KBM-7 (cell line): ENCODE measurements at regions not wholly inside any gene's neighbourhood (a gene's known extent, or its start where the extent isn't known, plus 50 kb on each side); places are given as distances from the start of the nearest gene placed in this dataset.

Source experiments
- DNase-seq: peaks from one replicate; pipeline ENCODE4 v3.0.0-alpha.2; 2015
- in situ Hi-C: fragments of 300-500 bp; cut with MboI; formaldehyde crosslinking; loops from 2 replicates; pipeline ENCODE4 v1.14.3; 2020; ENCODE audit warnings: low sequenced_read_pairs, low pct_unique_long_range_greater_than_20kb, mixed read lengths

- DNase-seq: no peak
- in situ Hi-C loops: no loop called here
Measured at GRCh38 chr3:22490747-22491146, 712.4 kb upstream of the UBE2E2 start.

- no peak for DNase-seq
- in situ Hi-C loops: no loop called here
Measured at GRCh38 chr3:22491344-22491743, 711.8 kb upstream of the UBE2E2 start.

GRCh38 chr3:22492342-22492741 is 710.8 kb upstream of the UBE2E2 start:
- in situ Hi-C loops: no loop called here
- no peak for DNase-seq

- in situ Hi-C loops: no loop called here
- DNase-seq: no peak
Measured at GRCh38 chr3:22495241-22495640, 707.9 kb upstream of the UBE2E2 start.

GRCh38 chr3:22495791-22496190 is 707.3 kb upstream of the UBE2E2 start:
- in situ Hi-C loops: no loop called here

GRCh38 chr3:22496641-22497040 is 706.5 kb upstream of the UBE2E2 start:
- in situ Hi-C loops: no loop called here
- no peak for DNase-seq

More at GRCh38 chr3:22495791-22496190, 707.3 kb upstream of the UBE2E2 start:
- no peak for DNase-seq

GRCh38 chr3:22506871-22507270 is 696.3 kb upstream of the UBE2E2 start:
- in situ Hi-C loops: no loop called here
- no peak for DNase-seq

- DNase-seq: no peak
- in situ Hi-C loops: no loop called here
Measured at GRCh38 chr3:22507709-22508108, 695.4 kb upstream of the UBE2E2 start.

GRCh38 chr3:22523925-22524324 is 679.2 kb upstream of the UBE2E2 start:
- DNase-seq: no peak
- in situ Hi-C loops: no loop called here

GRCh38 chr3:22526266-22526837 is 676.8 kb upstream of the UBE2E2 start:
- DNase-seq: no peak
- in situ Hi-C loops: no loop called here

GRCh38 chr3:22536541-22536940 is 666.6 kb upstream of the UBE2E2 start:
- DNase-seq: no peak
- in situ Hi-C loops: no loop called here

GRCh38 chr3:22537560-22537959 is 665.6 kb upstream of the UBE2E2 start:
- DNase-seq: no peak
- in situ Hi-C loops: no loop called here

GRCh38 chr3:22542311-22542710 is 660.8 kb upstream of the UBE2E2 start:
- in situ Hi-C loops: no loop called here
- DNase-seq: no peak

- no peak for DNase-seq
- in situ Hi-C loops: no loop called here
Measured at GRCh38 chr3:22555753-22556435, 647.2 kb upstream of the UBE2E2 start.

- DNase-seq: no peak
Measured at GRCh38 chr3:22565393-22565792, 637.7 kb upstream of the UBE2E2 start.

GRCh38 chr3:22568285-22568684 is 634.8 kb upstream of the UBE2E2 start:
- in situ Hi-C loops: no loop called here
- DNase-seq: no peak

More at GRCh38 chr3:22565393-22565792, 637.7 kb upstream of the UBE2E2 start:
- in situ Hi-C loops: no loop called here

GRCh38 chr3:22569570-22569969 is 633.6 kb upstream of the UBE2E2 start:
- in situ Hi-C loops: no loop called here
- DNase-seq: no peak

- in situ Hi-C loops: no loop called here
- no peak for DNase-seq
Measured at GRCh38 chr3:22581007-22581406, 622.1 kb upstream of the UBE2E2 start.

- in situ Hi-C loops: no loop called here
- DNase-seq: no peak
Measured at GRCh38 chr3:22582266-22582665, 620.9 kb upstream of the UBE2E2 start.

- in situ Hi-C loops: no loop called here
Measured at GRCh38 chr3:22585504-22585903, 617.6 kb upstream of the UBE2E2 start.

GRCh38 chr3:22585911-22586310 is 617.2 kb upstream of the UBE2E2 start:
- no peak for DNase-seq
- in situ Hi-C loops: no loop called here

More at GRCh38 chr3:22585504-22585903, 617.6 kb upstream of the UBE2E2 start:
- no peak for DNase-seq
